HG03060 (cell line): ENCODE measurements at regions not wholly inside any gene's neighbourhood (a gene's known extent, or its start where the extent isn't known, plus 50 kb on each side); places are given as distances from the start of the nearest gene placed in this dataset.
A peak's percentile ranks its signal among the peaks of the same experiment; 100 is the strongest.
"Not testable (repeated sequence)": the region's sequence is repeated elsewhere in the genome, so short reads cannot be mapped to it uniquely, and the experiment has no call there.

ENCODE experiments used
- ATAC-seq: cut with Tn5 transposase; IDR thresholded peaks from one replicate; pipeline ENCODE4 v1.9.1; 2021; ENCODE audit warnings: low read depth, moderate number of reproducible peaks; ENCODE audit not compliant: unreplicated experiment

- ATAC-seq, result no peak
Observed at GRCh38 chr13:71018544-71018943, 848.5 kb downstream of the DACH1 start.

- no peak for ATAC-seq
Observed at GRCh38 chr13:71017607-71018006, 849.4 kb downstream of the DACH1 start.

- no peak for ATAC-seq
Observed at GRCh38 chr13:71015516-71015915, 851.5 kb downstream of the DACH1 start.

GRCh38 chr13:71015021-71015420, 852.0 kb downstream of the DACH1 start:
- no peak for ATAC-seq

- ATAC-seq, result no peak
Observed at GRCh38 chr13:71005919-71006318, 861.1 kb downstream of the DACH1 start.

GRCh38 chr13:70995338-70995737, 871.7 kb downstream of the DACH1 start:
- no peak for ATAC-seq

- no peak for ATAC-seq
Observed at GRCh38 chr13:70994191-70994590, 872.8 kb downstream of the DACH1 start.

GRCh38 chr13:70987043-70987442, 878.8 kb upstream of the KLHL1 start:
- no peak for ATAC-seq

- ATAC-seq, result no peak
Observed at GRCh38 chr13:70985371-70985770, 877.1 kb upstream of the KLHL1 start.

GRCh38 chr13:70981219-70981618, 873.0 kb upstream of the KLHL1 start:
- ATAC-seq, result not testable (repeated sequence)

- ATAC-seq, result no peak
Observed at GRCh38 chr13:70969321-70969720, 861.1 kb upstream of the KLHL1 start.

GRCh38 chr13:70967564-70967963, 859.3 kb upstream of the KLHL1 start:
- ATAC-seq, result no peak

GRCh38 chr13:70964874-70965273, 856.6 kb upstream of the KLHL1 start:
- no peak for ATAC-seq

- no peak for ATAC-seq
Observed at GRCh38 chr13:70964124-70964523, 855.9 kb upstream of the KLHL1 start.

GRCh38 chr13:70960841-70961443, 852.7 kb upstream of the KLHL1 start:
- ATAC-seq, result peak; percentile 37

GRCh38 chr13:70959035-70959775, 851.0 kb upstream of the KLHL1 start:
- no peak for ATAC-seq

GRCh38 chr13:70955887-70956286, 847.6 kb upstream of the KLHL1 start:
- no peak for ATAC-seq

GRCh38 chr13:70950664-70951063, 842.4 kb upstream of the KLHL1 start:
- no peak for ATAC-seq

- ATAC-seq, result no peak
Observed at GRCh38 chr13:70945506-70945905, 837.3 kb upstream of the KLHL1 start.

- ATAC-seq, result no peak
Observed at GRCh38 chr13:70941454-70941853, 833.2 kb upstream of the KLHL1 start.

GRCh38 chr13:70938462-70938861, 830.2 kb upstream of the KLHL1 start:
- no peak for ATAC-seq

- no peak for ATAC-seq
Observed at GRCh38 chr13:70932511-70932910, 824.3 kb upstream of the KLHL1 start.
